HUES6 (cell line): ENCODE measurements at regions not wholly inside any gene's neighbourhood (a gene's known extent, or its start where the extent isn't known, plus 50 kb on each side); places are given as distances from the start of the nearest gene placed in this dataset.

Source experiments
- H3K27ac ChIP-seq: 2 replicates; pipeline ENCODE4 v1.7.0; 2013; ENCODE audit warnings: low read depth, mild to moderate bottlenecking, low read length, inconsistent platforms
- H3K27me3 ChIP-seq: 2 replicates; pipeline ENCODE4 v1.6.1; 2013; ENCODE audit warnings: low read length; ENCODE audit not compliant: control insufficient read depth, insufficient read depth
- H3K36me3 ChIP-seq: 2 replicates; pipeline ENCODE4 v1.6.1; 2013; ENCODE audit warnings: low read length; ENCODE audit not compliant: control insufficient read depth, insufficient read depth
- H3K4me1 ChIP-seq: 2 replicates; pipeline ENCODE4 v1.6.1; 2013; ENCODE audit warnings: low read length; ENCODE audit not compliant: control insufficient read depth, insufficient read depth
- H3K4me3 ChIP-seq: 2 replicates; pipeline ENCODE4 v1.5.1; 2013; ENCODE audit warnings: low read depth, low read length
- H3K9ac ChIP-seq: one replicate; pipeline ENCODE4 v1.6.1; 2013; ENCODE audit warnings: mild to moderate bottlenecking, low read length
- H3K9me3 ChIP-seq: 2 replicates; pipeline ENCODE4 v1.6.1; 2013; ENCODE audit warnings: low read depth, low read length; ENCODE audit not compliant: control insufficient read depth, insufficient read depth

DNA sequence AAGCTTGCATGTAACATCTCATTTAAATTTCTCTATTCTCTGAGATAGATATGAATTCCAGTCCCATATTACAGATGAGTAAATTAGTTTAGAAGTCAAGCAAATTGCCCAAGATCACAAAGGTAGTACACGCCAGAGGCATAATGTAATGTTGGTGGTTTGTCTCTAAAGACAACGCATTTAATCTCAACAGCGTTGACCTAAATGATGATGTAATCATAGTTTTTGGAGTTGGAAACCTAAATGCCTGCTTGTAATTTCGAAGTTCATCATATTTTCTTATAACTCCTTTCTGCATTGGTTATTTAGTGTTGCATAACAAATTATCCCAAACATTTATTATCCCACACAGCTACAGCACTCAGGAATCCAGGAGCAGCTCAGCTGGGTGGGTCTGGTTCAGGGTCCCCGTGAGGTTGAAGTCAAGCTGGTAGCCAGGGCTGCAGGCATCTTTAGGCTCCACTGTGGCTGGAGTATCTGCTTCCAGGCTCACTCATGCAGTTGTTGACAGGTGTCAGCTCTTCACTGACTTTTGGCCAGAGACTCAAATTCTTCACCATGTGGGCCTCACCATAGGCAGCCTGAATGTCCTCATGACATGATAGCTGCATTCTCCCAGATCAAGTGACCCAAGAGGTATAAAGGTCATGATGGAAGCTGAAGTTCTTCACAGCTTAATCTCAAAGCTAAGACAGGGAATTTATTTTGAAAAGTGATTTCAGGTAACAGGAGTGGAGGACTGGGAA, 122.0 kb upstream of the SPTLC3 start:
- no peaks in the 10 kb centered on the region for H3K36me3 ChIP-seq
- H3K27me3 ChIP-seq, result no peaks in the 10 kb centered on the region
- H3K27ac ChIP-seq, result no peak overlapping the region
- H3K9ac ChIP-seq, result no peak overlapping the region
- H3K4me3 ChIP-seq, result no peak overlapping the region
- 0 out of 2 replicates have a peak, but pooled peaks cover 3% of the 10 kb centered on the region for H3K9me3 ChIP-seq
- no peaks in the 10 kb centered on the region for H3K4me1 ChIP-seq

GRCh38 chr20:12891643-12892042, 117.1 kb upstream of the SPTLC3 start:
- H3K9ac ChIP-seq, result no peak overlapping the region
- H3K27me3 ChIP-seq, result no peaks in the 10 kb centered on the region
- H3K36me3 ChIP-seq, result no peaks in the 10 kb centered on the region

GRCh38 chr20:12893019-12893418, 115.8 kb upstream of the SPTLC3 start:
- Histone ChIP-seq H3K27me3 (no peaks in the 10 kb centered on the region), H3K4me1 (peaks cover 7% of the 10 kb centered on the region), H3K9ac (no peak overlapping the region), H3K4me3 (no peak overlapping the region), H3K9me3 (0 out of 2 replicates have a peak, but pooled peaks cover 3% of the 10 kb centered on the region), H3K36me3 (no peaks in the 10 kb centered on the region), H3K27ac (no peak overlapping the region)

More at GRCh38 chr20:12891643-12892042, 117.1 kb upstream of the SPTLC3 start:
- Histone ChIP-seq H3K4me3 (no peak overlapping the region), H3K27ac (no peak overlapping the region), H3K9me3 (0 out of 2 replicates have a peak, but pooled peaks cover 3% of the 10 kb centered on the region), H3K4me1 (peaks cover 7% of the 10 kb centered on the region)

DNA sequence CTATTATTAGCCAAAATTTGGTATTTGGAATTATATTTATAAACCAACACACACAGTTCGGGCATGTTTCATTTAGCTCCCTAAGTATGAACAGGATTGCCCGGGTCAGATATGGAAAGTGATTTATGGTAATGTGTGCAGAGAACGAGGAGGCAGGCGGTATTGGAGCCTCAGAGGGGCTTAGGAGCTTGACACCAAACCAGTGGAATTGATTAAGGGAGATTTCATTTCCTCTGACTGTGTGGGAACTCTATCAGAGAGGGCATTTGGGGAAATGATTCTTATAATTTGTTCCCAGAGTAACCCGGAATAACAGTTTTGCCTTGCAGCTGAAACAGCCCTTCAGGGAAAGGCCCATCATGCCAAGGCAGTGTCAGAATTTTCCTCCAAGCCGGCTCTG, 115.1 kb upstream of the SPTLC3 start:
- no peak overlapping the region for H3K4me3 ChIP-seq
- no peak overlapping the region for H3K9ac ChIP-seq
- H3K4me1 ChIP-seq, result peaks cover 7% of the 10 kb centered on the region
- no peak overlapping the region for H3K27ac ChIP-seq
- H3K9me3 ChIP-seq, result 0 out of 2 replicates have a peak, but pooled peaks cover 3% of the 10 kb centered on the region
- H3K27me3 ChIP-seq, result no peaks in the 10 kb centered on the region
- H3K36me3 ChIP-seq, result no peaks in the 10 kb centered on the region

- H3K27me3 ChIP-seq, result no peaks in the 10 kb centered on the region
- H3K27ac ChIP-seq, result no peak overlapping the region
- H3K4me3 ChIP-seq, result no peak overlapping the region
- H3K4me1 ChIP-seq, result peaks cover 7% of the 10 kb centered on the region
- H3K36me3 ChIP-seq, result no peaks in the 10 kb centered on the region
- H3K9me3 ChIP-seq, result 0 out of 2 replicates have a peak, but pooled peaks cover 3% of the 10 kb centered on the region
- no peak overlapping the region for H3K9ac ChIP-seq
Measured at GRCh38 chr20:12894089-12894488, 114.7 kb upstream of the SPTLC3 start.

- no peak overlapping the region for H3K4me3 ChIP-seq
- peaks cover 7% of the 10 kb centered on the region for H3K4me1 ChIP-seq
- H3K27ac ChIP-seq, result no peak overlapping the region
- no peaks in the 10 kb centered on the region for H3K9me3 ChIP-seq
- no peak overlapping the region for H3K9ac ChIP-seq
- H3K27me3 ChIP-seq, result no peaks in the 10 kb centered on the region
- H3K36me3 ChIP-seq, result no peaks in the 10 kb centered on the region
Measured at GRCh38 chr20:12896180-12896579, 112.6 kb upstream of the SPTLC3 start.

GRCh38 chr20:12902992-12903391, 105.8 kb upstream of the SPTLC3 start:
- Histone ChIP-seq H3K27ac (no peak overlapping the region), H3K36me3 (no peaks in the 10 kb centered on the region), H3K4me3 (no peak overlapping the region), H3K27me3 (no peaks in the 10 kb centered on the region), H3K9ac (no peak overlapping the region), H3K9me3 (no peaks in the 10 kb centered on the region), H3K4me1 (no peaks in the 10 kb centered on the region)

- Histone ChIP-seq H3K9ac (no peak overlapping the region), H3K4me3 (no peak overlapping the region), H3K27ac (no peak overlapping the region), H3K4me1 (peaks cover 6% of the 10 kb centered on the region; the same call in 1 of the 2 replicates), H3K27me3 (no peaks in the 10 kb centered on the region), H3K9me3 (no peaks in the 10 kb centered on the region), H3K36me3 (no peaks in the 10 kb centered on the region)
Measured at GRCh38 chr20:12906361-12906760, 102.4 kb upstream of the SPTLC3 start.

GRCh38 chr20:12911372-12911771, 97.4 kb upstream of the SPTLC3 start:
- H3K27ac ChIP-seq, result no peak overlapping the region
- no peak overlapping the region for H3K4me3 ChIP-seq
- no peaks in the 10 kb centered on the region for H3K36me3 ChIP-seq
- peaks cover 6% of the 10 kb centered on the region; the same call in 1 of the 2 replicates for H3K4me1 ChIP-seq
- H3K9me3 ChIP-seq, result no peaks in the 10 kb centered on the region
- no peaks in the 10 kb centered on the region for H3K27me3 ChIP-seq
- H3K9ac ChIP-seq, result no peak overlapping the region

- Histone ChIP-seq H3K4me3 (no peak overlapping the region), H3K9me3 (no peaks in the 10 kb centered on the region), H3K27ac (no peak overlapping the region), H3K4me1 (peaks cover 6% of the 10 kb centered on the region), H3K36me3 (no peaks in the 10 kb centered on the region), H3K9ac (no peak overlapping the region), H3K27me3 (no peaks in the 10 kb centered on the region)
Measured at GRCh38 chr20:12913781-12914443, 94.9 kb upstream of the SPTLC3 start.

DNA sequence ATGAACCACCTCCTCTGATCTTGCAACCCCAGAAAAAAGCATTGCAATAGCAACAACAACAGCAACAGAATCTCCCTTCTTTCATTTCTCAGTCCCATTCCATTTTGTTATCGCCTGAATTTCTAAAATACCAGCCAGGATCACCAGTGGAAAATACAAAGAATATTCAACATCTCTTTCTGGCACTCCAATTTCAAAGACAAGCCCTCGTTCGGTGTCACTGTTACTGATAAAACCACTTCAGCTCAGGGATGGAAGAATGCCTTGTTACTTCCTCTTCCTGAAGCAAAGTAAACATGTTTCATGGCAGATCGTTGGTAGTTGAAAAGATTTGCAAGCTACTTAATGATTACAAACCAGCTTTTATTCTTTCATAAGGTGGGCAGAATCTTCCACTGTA, 94.0 kb upstream of the SPTLC3 start:
- Histone ChIP-seq H3K27ac (no peak overlapping the region), H3K9me3 (no peaks in the 10 kb centered on the region), H3K4me1 (peaks cover 5% of the 10 kb centered on the region; the same call in 1 of the 2 replicates), H3K27me3 (no peaks in the 10 kb centered on the region), H3K36me3 (no peaks in the 10 kb centered on the region), H3K4me3 (no peak overlapping the region), H3K9ac (no peak overlapping the region)
